ENCODE measurements at regions not wholly inside any gene's neighbourhood (a gene's known extent, or its start where the extent isn't known, plus 50 kb on each side); places are given as distances from the start of the nearest gene placed in this dataset.

- H3K4me1 Mint-ChIP-seq (ENCODE audit: unreplicated experiment): peaks cover 26% of the 10 kb centered on the region
- peaks cover 4% of the 10 kb centered on the region for H3K36me3 Mint-ChIP-seq (ENCODE audit: unreplicated experiment)
- H3K4me3 Mint-ChIP-seq (ENCODE audit: unreplicated experiment): no peak overlapping the region
- no peak for TF ChIP-seq CTCF (IDR thresholded peaks at IDR 0.05)
- H3K27ac Mint-ChIP-seq (ENCODE audit: unreplicated experiment): no peak overlapping the region
- DNase-seq (ENCODE audit: extremely low spot score, unreplicated experiment): no peak
- H3K9me3 Mint-ChIP-seq (ENCODE audit: unreplicated experiment): no peaks in the 10 kb centered on the region
- no peaks in the 10 kb centered on the region for H3K27me3 Mint-ChIP-seq (ENCODE audit: unreplicated experiment)
Measured at GRCh38 chr7:106566196-106566595, 94.8 kb downstream of the CCDC71L start.

GRCh38 chr7:106565428-106565827 lies 95.5 kb downstream of the CCDC71L start:
- Mint-ChIP-seq H3K27me3 (ENCODE audit: unreplicated experiment) (no peaks in the 10 kb centered on the region), H3K4me3 (ENCODE audit: unreplicated experiment) (no peak overlapping the region), H3K4me1 (ENCODE audit: unreplicated experiment) (peaks cover 23% of the 10 kb centered on the region), H3K9me3 (ENCODE audit: unreplicated experiment) (no peaks in the 10 kb centered on the region), H3K27ac (ENCODE audit: unreplicated experiment) (no peak overlapping the region), H3K36me3 (ENCODE audit: unreplicated experiment) (peaks cover 4% of the 10 kb centered on the region)
- no peak for TF ChIP-seq CTCF (IDR thresholded peaks at IDR 0.05)
- no peak for DNase-seq (ENCODE audit: extremely low spot score, unreplicated experiment)

- H3K4me3 Mint-ChIP-seq (ENCODE audit: unreplicated experiment): no peak overlapping the region
- no peak overlapping the region for H3K27ac Mint-ChIP-seq (ENCODE audit: unreplicated experiment)
- H3K27me3 Mint-ChIP-seq (ENCODE audit: unreplicated experiment): no peaks in the 10 kb centered on the region
- peaks cover 5% of the 10 kb centered on the region for H3K9me3 Mint-ChIP-seq (ENCODE audit: unreplicated experiment)
- no peak for TF ChIP-seq CTCF (IDR thresholded peaks at IDR 0.05)
- no peak for DNase-seq (ENCODE audit: extremely low spot score, unreplicated experiment)
- peaks cover 12% of the 10 kb centered on the region for H3K4me1 Mint-ChIP-seq (ENCODE audit: unreplicated experiment)
- H3K36me3 Mint-ChIP-seq (ENCODE audit: unreplicated experiment): peaks cover 4% of the 10 kb centered on the region
Measured at GRCh38 chr7:106563466-106564150, 97.3 kb downstream of the CCDC71L start.

- Mint-ChIP-seq H3K36me3 (ENCODE audit: unreplicated experiment) (peaks cover 4% of the 10 kb centered on the region), H3K9me3 (ENCODE audit: unreplicated experiment) (peaks cover 5% of the 10 kb centered on the region), H3K27ac (ENCODE audit: unreplicated experiment) (no peak overlapping the region), H3K27me3 (ENCODE audit: unreplicated experiment) (peaks cover 4% of the 10 kb centered on the region), H3K4me1 (ENCODE audit: unreplicated experiment) (peaks cover 6% of the 10 kb centered on the region), H3K4me3 (ENCODE audit: unreplicated experiment) (no peak overlapping the region)
- no peak for DNase-seq (ENCODE audit: extremely low spot score, unreplicated experiment)
- TF ChIP-seq CTCF (IDR thresholded peaks at IDR 0.05): no peak
Measured at GRCh38 chr7:106562711-106563366, 98.1 kb downstream of the CCDC71L start.

- H3K4me3 Mint-ChIP-seq (ENCODE audit: unreplicated experiment): no peak overlapping the region
- H3K4me1 Mint-ChIP-seq (ENCODE audit: unreplicated experiment): peaks cover 1% of the 10 kb centered on the region
- TF ChIP-seq CTCF (IDR thresholded peaks at IDR 0.05): no peak
- no peak for DNase-seq (ENCODE audit: extremely low spot score, unreplicated experiment)
- no peak overlapping the region for H3K27ac Mint-ChIP-seq (ENCODE audit: unreplicated experiment)
- peaks cover 12% of the 10 kb centered on the region for H3K9me3 Mint-ChIP-seq (ENCODE audit: unreplicated experiment)
- peaks cover 13% of the 10 kb centered on the region for H3K27me3 Mint-ChIP-seq (ENCODE audit: unreplicated experiment)
- peaks cover 4% of the 10 kb centered on the region for H3K36me3 Mint-ChIP-seq (ENCODE audit: unreplicated experiment)
Measured at GRCh38 chr7:106561666-106562411, 99.1 kb downstream of the CCDC71L start.
